ENCODE measurements at regions not wholly inside any gene's neighbourhood (a gene's known extent, or its start where the extent isn't known, plus 50 kb on each side); places are given as distances from the start of the nearest gene placed in this dataset.
"Not testable (repeated sequence)": the region's sequence is repeated elsewhere in the genome, so short reads cannot be mapped to it uniquely, and the experiment has no call there.

DNA sequence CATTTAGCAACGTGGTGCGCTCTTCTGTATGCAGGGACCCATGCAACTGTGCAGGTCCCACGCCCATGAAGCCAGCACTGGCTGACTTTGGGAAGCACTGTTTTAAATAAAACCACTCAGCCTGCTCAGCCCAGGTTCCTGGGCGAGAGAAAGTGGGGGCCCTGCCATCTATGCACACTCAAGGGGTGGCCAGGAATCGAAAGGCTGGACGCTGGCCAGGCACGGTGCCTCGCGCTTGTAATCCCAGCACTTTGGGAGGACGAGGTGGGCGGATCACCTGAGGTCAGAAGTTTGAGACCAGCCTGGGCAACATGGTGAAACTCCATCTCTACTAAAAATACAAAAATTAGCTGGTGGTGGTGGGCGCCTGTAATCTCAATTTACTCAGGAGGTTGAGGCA lies 179.9 kb upstream of the TBX3 start:
- no peak for DNase-seq (ENCODE audit: low spot score)

DNA sequence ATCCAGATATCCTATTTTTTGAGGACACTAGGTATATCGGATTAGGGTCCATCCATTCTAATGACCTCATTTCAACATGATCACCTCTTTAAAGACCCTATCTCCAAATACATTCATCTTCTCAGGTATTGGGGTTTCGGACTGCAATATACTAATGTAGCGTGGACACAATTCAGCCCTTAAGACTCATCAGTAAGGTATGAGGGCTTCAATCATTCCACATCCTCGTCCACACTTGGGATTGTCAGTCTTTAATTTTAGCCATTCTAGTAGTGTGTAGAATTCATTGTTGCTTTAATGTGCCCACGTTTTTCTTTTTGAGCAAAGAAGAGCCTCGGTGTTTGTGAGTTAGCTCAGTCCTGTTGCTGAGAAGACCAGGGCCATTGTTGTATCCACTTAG lies 177.0 kb upstream of the TBX3 start:
- no peak for DNase-seq (ENCODE audit: low spot score)

- DNase-seq (ENCODE audit: low spot score): no peak
Observed at GRCh38 chr12:114858388-114859146, 174.6 kb upstream of the TBX3 start.

DNA sequence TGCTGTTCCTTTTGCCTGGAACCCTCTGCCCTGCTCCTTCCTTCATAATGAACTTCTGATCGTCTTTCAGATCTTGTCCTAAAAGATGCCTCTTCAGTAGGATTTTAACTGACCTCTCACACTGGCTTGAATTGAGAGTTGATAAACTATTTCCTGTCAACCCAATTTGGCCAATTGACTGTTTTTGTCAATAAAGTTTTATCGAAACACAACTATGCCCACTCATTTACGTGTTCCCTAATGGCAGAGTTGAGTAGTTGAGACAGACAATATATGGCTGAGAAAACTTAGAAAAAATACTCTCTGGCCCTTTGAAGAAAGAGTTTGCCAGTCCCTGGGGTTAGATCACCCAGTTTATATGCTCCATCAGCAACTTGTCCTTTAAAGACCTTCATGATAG lies 171.7 kb upstream of the TBX3 start:
- DNase-seq (ENCODE audit: low spot score): no peak

DNA sequence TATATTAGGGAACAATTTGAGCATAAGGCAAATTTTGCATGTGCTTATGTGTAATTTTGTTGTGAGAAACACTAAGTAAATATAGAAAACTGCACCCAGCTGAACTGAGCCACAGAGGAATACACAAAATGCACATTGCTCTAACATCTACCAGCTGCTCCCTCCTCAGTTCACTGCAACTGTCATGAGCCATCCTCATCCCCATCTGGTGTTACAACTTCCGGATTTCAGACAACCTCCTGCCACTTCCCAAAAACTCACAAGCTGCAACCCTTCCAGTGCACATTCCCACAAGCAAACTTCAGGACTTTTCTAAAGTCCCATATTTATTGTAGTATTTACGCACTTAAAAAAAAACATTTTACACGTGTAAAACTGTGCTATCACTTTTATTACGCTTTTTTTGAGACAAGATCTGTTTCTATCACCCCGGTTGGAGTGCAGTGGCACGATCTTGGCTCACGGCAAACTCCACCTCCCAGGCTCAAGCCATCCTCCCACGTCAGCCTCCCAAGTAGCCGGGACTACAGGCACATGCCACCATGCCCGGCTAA lies 169.1 kb upstream of the TBX3 start:
- no peak for DNase-seq (ENCODE audit: low spot score)

- no peak for DNase-seq (ENCODE audit: low spot score)
Observed at GRCh38 chr12:114851981-114852380, 168.0 kb upstream of the TBX3 start.

DNA sequence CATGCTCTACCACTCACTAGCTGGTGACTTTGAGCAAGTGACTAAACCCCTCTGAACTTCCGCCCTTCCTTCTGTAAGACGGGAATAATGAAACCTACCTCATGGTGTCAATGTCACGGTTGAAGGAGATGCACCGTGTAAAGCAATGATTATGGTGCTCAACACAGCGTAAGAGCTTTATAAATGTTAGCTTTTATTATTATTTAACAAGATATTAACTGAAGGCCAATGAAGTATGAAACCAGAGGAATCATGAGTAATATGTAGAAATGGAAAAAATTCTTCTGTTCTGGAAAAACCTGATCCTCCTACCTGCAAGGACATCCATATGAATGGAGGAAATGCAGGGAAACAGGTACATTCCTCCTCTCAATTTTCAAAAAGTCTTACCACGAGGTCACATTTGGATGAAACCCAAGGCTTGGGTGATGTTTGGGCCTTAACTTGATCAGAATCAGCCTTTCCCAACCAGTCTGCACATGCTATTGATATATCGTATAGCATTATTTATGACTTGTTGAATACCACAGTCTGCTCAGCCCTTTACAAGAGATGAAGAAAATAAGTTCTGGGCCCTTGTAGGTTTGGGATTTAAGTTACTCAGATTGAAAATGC lies 166.8 kb upstream of the TBX3 start:
- DNase-seq (ENCODE audit: low spot score): no peak

DNA sequence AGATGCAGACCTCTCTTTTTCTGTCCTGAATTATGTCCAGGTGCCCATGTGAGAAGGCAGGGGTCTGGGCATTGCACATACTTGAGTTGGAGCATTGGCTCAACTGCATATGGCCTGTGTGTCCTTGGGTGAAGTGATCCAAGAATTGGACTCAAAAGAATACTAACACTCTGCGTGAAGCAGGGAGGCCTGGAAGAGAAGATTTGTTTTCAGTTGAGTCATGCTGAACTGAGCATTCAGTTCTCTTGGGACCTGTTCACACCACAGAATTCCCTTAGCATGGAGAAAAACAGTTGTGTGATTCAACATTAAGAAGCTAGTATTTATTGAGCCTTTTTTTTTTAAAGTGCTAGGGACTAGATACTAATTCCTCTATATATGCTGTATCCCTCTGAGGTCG lies 164.7 kb upstream of the TBX3 start:
- no peak for DNase-seq (ENCODE audit: low spot score)

DNA sequence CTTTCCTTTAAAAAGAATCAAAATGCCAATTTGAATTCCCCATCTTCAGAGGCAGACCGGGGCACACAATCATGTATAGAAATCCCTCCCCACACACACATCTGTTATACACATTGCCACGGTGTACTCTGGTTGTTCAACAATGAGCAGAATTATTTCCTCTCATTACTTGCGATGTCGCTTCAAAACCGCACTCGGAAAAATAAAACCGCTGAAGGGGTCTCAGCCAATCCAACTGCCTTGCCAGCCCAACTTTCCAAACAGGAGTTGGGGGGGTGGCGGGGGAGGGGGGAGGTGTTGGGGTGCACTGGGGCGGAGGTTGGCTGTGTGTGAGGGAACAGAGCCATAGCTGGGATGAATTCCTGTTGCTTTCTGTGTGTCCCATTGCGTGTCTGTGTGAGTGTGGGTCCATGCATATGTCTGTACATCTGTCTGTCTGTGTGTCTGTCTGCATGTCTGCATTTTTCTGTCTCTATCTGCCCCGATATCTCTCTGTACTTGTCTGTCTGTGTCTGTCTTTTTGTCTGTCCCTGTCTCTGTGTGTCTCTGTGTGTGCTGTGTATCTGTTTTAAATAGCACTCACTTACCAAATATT lies 163.6 kb upstream of the TBX3 start:
- DNase-seq (ENCODE audit: low spot score): no peak

GRCh38 chr12:114846771-114847170 lies 162.8 kb upstream of the TBX3 start:
- no peak for DNase-seq (ENCODE audit: low spot score)

GRCh38 chr12:114841557-114842251 lies 157.7 kb upstream of the TBX3 start:
- DNase-seq (ENCODE audit: low spot score): no peak

GRCh38 chr12:114838480-114838879 lies 154.5 kb upstream of the TBX3 start:
- no peak for DNase-seq (ENCODE audit: low spot score)

DNA sequence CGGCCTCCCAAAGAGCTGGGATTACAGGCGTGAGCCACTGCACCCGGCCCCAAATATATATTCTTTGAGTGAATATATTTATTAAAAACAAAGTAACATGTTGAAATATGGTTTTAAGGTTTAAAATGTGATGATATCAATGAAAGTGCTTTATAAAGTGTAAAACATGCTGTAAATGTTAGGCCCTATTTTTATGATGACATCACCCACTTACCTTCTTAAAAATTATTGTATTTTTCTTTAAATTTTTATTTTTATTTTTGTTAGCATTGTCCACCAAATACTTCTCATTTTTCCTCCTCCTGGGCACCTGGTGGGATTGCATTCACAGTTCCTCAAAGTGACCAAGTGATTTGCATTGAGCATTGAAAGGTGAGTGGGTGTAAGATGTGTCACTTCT lies 152.6 kb upstream of the TBX3 start:
- DNase-seq (ENCODE audit: low spot score): no peak

- no peak for DNase-seq (ENCODE audit: low spot score)
Observed at GRCh38 chr12:114835031-114835430, 151.1 kb upstream of the TBX3 start.

DNA sequence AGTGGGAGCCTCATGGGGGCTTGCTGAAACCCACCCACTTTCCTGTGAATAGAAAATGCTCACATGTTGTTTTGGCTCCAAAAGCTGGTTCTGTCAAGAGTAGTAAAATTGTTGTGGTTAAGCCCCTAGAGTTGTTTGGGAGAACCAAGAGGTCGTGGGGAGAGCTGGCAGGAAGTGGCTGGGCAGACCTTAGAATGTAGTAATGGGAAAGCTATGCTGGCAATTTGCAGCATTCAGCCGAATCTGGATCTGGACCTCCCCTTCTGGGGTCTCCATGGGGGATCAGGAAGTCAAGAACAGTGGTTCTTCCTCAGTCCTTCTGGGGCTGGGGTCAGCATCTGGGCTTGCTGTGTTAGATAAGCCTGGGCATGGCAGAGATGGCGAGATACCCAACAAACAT lies 150.6 kb upstream of the TBX3 start:
- no peak for DNase-seq (ENCODE audit: low spot score)

DNA sequence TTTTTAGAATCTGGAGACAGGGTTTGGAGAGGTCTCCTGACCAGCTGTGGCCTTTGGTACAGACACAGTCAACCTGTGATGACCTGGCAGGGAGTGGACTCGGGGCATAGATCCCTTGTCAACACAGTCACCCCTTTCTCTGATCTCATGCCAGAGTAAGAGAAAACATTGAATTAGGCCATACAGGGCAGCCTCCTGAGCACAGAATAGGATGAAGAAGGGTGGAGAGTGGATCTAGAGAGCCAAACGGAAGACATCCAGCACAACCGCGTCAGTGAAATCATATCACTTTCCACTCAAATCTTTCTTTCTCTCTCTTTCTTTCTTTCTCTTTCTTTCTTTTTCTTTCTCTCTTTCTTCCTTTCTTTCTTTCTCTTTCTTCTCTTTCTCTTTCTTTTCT lies 145.9 kb upstream of the TBX3 start:
- no peak for DNase-seq (ENCODE audit: low spot score)

GRCh38 chr12:114829244-114829643 lies 145.3 kb upstream of the TBX3 start:
- DNase-seq (ENCODE audit: low spot score): not testable (repeated sequence)

DNA sequence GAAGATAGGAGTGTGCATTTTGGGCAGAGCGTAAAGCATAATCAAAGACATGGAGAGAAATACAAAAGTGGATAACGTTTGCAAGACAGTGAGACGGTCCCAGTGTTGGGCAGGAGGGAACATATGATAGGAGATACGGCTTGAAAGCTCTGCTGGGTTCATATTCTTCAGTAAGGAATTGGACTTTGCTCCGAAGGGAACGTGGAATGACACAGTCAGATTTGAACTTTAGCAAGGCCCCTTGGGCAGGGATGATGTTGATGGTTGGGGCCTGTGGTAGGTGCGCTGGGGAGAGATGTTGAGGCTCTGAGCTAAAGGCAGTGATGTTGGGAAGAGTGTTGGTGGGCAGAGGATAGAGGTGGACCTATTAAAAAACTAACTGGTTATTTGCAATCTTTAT lies 143.5 kb upstream of the TBX3 start:
- DNase-seq (ENCODE audit: low spot score): no peak

GRCh38 chr12:114826244-114826643 lies 142.3 kb upstream of the TBX3 start:
- no peak for DNase-seq (ENCODE audit: low spot score)

DNA sequence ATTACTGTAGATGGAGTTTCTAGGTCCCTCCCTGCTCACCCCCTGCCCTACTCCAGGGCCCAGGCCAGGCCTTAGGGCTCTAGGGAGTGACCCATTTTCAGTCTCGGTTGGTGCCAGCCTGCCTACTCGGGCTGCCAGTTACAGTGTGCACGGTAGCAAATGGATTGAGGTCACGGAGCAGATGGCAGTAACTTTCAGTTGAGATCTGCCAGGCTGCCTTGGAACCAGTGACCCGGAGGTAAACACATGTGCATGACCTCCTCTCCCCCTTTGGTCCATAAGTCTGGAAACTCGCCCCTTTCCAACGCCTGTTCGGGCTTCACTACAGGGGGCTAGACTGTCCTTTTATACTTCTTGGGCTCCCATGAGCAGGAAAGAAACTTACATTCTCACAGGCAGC lies 139.7 kb upstream of the TBX3 start:
- no peak for DNase-seq (ENCODE audit: low spot score)

- no peak for DNase-seq (ENCODE audit: low spot score)
Observed at GRCh38 chr12:114821570-114821969, 137.6 kb upstream of the TBX3 start.

DNA sequence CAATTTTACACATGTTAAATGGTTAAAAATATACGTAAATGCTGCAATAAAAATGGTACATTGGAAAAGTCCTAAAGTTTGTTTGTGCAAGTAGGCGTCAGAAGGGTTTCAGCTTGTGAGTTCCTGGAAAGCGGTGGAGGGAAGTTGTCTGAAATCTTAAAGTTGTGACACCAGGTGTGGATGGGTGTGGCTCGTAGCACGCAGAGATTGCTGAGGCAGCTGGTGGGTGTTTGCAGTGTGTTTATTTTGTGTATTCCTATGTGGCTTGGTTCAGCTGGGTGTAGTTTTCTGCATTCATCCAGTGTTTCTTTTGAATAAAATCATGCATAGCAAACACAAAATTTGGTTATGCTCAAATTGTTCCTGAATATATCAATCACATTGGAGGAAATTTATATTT lies 136.8 kb upstream of the TBX3 start:
- DNase-seq (ENCODE audit: low spot score): no peak

Measured in putamen (tissue), 1 donor.